HepG2 (cell line): ENCODE measurements at regions not wholly inside any gene's neighbourhood (a gene's known extent, or its start where the extent isn't known, plus 50 kb on each side); places are given as distances from the start of the nearest gene placed in this dataset.

Source experiments
- ATAC-seq: fragments of 200-7000 bp; cut with Tn5 transposase; 3 replicates; pipeline ENCODE4 v1.9.1; 2020; ENCODE audit warnings: mild to moderate bottlenecking, moderate library complexity
- BruUV-seq: library from RNA; stranded (reverse); fragments of 400-500 nt; replicated peaks from 2 replicates; lab custom pipeline; 2021; lab: Mats Ljungman, UMichigan
- CTCF ChIA-PET: fragments of 300-600 bp; formaldehyde crosslinking; extraction: SDS; loops from one replicate; lab custom pipeline; 2021; ENCODE audit warnings: low total read pairs, inconsistent platforms, low intra/inter-chr PET ratio; lab: Yijun Ruan, JAX
- POLR2A ChIA-PET: fragments of 350-600 bp; sonication (Branson Sonifier 250); formaldehyde crosslinking; loops from one replicate; lab custom pipeline; 2020; ENCODE audit warnings: antibody characterized with exemption, inconsistent platforms; lab: Yijun Ruan, JAX
- DNase-seq: peaks from one replicate; pipeline ENCODE4 v3.0.0-alpha.2; 2015; ENCODE audit warnings: low spot score
- FAIRE-seq: peaks from 3 replicates; lab custom pipeline; 2011; peaks lifted over from hg19 to GRCh38; lab: Jason Lieb, UNC
- H2AFZ ChIP-seq: one replicate; pipeline ENCODE4 v1.6.1; 2011; ENCODE audit warnings: low read length, inconsistent platforms
- H3K27ac ChIP-seq: fragments of 300-600 bp; 3 replicates; pipeline ENCODE4 v1.8.0; 2011; ENCODE audit warnings: mixed run types, mild to moderate bottlenecking, mixed read lengths, low read length, inconsistent platforms; ENCODE audit not compliant: insufficient read depth; ENCODE audit errors: extremely low read length
- H3K27me3 ChIP-seq, 2 experiments: fragments of 200-600 bp in 1 of 2; 2 replicates in 1 of 2; 3 replicates in 1 of 2; pipeline versions ENCODE4 v1.6.0 to v1.8.0; 2011; ENCODE audit warnings: low read length in 2 of 2, mild to moderate bottlenecking in 2 of 2, moderate library complexity in 2 of 2, inconsistent platforms in 1 of 2; ENCODE audit not compliant: insufficient read depth in 2 of 2, control insufficient read depth in 1 of 2
- H3K36me3 ChIP-seq, 2 experiments: fragments of 200-600 bp in 1 of 2; replicated peaks in 1 of 2; 2 replicates in 1 of 2; 3 replicates in 1 of 2; pipeline versions ENCODE4 v1.5.1 to v1.8.0; 2011; ENCODE audit warnings: low read length in 2 of 2, inconsistent platforms in 1 of 2; ENCODE audit not compliant: insufficient read depth in 2 of 2, control insufficient read depth in 1 of 2
- H3K4me1 ChIP-seq: 2 replicates; pipeline ENCODE4 v1.5.1; 2012; ENCODE audit warnings: low read length, inconsistent platforms; ENCODE audit not compliant: insufficient read depth
- H3K4me2 ChIP-seq: 2 replicates; pipeline ENCODE4 v1.6.0; 2011; ENCODE audit warnings: low read depth, low read length, inconsistent platforms
- H3K4me3 ChIP-seq, 3 experiments: fragments of 200-600 bp in 1 of 3; sonication (generic), shearing (Covaris generic) in 1 of 3; replicated peaks in 1 of 3; 2 replicates each; pipeline ENCODE4 v1.5.1; 2011 to 2016; ENCODE audit warnings: low read length in 3 of 3, inconsistent platforms in 2 of 3, low read depth in 2 of 3, mild to moderate bottlenecking in 2 of 3, control low read depth in 1 of 3, mixed read lengths in 1 of 3; ENCODE audit not compliant: insufficient read depth in 1 of 3
- H3K79me2 ChIP-seq: one replicate; pipeline ENCODE4 v1.6.1; 2011; ENCODE audit warnings: low read length, inconsistent platforms; ENCODE audit not compliant: insufficient read depth
- H3K9ac ChIP-seq: 2 replicates; pipeline ENCODE4 v1.6.0; 2011; ENCODE audit warnings: mild to moderate bottlenecking, low read depth, low read length, inconsistent platforms; ENCODE audit not compliant: insufficient read depth
- H3K9me3 ChIP-seq: 2 replicates; pipeline ENCODE4 v1.5.1; 2012; ENCODE audit warnings: mild to moderate bottlenecking, low read length
- H4K20me1 ChIP-seq: 2 replicates; pipeline ENCODE4 v1.6.0; 2011; ENCODE audit warnings: inconsistent platforms, mild to moderate bottlenecking, low read length, moderate library complexity; ENCODE audit not compliant: insufficient read depth
- AGO1 ChIP-seq: fragments of 200-400 bp; formaldehyde crosslinking; IDR thresholded peaks from 2 replicates; pipeline ENCODE4 v1.6.1; 2017; ENCODE audit warnings: mild to moderate bottlenecking, low read depth, low read length, moderate library complexity; ENCODE audit not compliant: poor library complexity, severe bottlenecking
- AHR ChIP-seq: IDR thresholded peaks from 2 replicates; pipeline ENCODE4 v1.6.1; 2018; ENCODE audit warnings: missing genetic modification reagents, missing compliant biosample characterization
- ATF5 ChIP-seq: sonication (generic); formaldehyde crosslinking; IDR thresholded peaks from 2 replicates; pipeline ENCODE4 v1.4.0; 2020; ENCODE audit warnings: mild to moderate bottlenecking, low read depth, missing genetic modification reagents
- BCLAF1 ChIP-seq: fragments of 450-650 bp; IDR thresholded peaks from 2 replicates; pipeline ENCODE4 v1.6.1; 2017; ENCODE audit warnings: mild to moderate bottlenecking
- CC2D1A ChIP-seq: sonication (generic); formaldehyde crosslinking; IDR thresholded peaks from 2 replicates; pipeline ENCODE4 v1.8.1; 2023; ENCODE audit warnings: mild to moderate bottlenecking, missing genetic modification reagents
- GABPB1 ChIP-seq: IDR thresholded peaks from 2 replicates; pipeline ENCODE4 v1.6.1; 2016; ENCODE audit warnings: mild to moderate bottlenecking, missing genetic modification reagents, moderate library complexity, missing compliant biosample characterization
- HHEX ChIP-seq: IDR thresholded peaks from 2 replicates; pipeline ENCODE4 v1.6.1; 2016; ENCODE audit warnings: control low read depth
- ISL2 ChIP-seq: sonication (generic); formaldehyde crosslinking; IDR thresholded peaks from 2 replicates; pipeline ENCODE4 v1.5.0; 2020; ENCODE audit warnings: missing genetic modification reagents
- KAT8 ChIP-seq: IDR thresholded peaks from 2 replicates; pipeline ENCODE4 v1.6.1; 2016; ENCODE audit warnings: missing genetic modification reagents, missing compliant biosample characterization
- NFYC ChIP-seq: IDR thresholded peaks from 2 replicates; pipeline ENCODE4 v1.6.1; 2016; ENCODE audit warnings: missing genetic modification reagents, missing compliant biosample characterization
- PAWR ChIP-seq: sonication (generic); formaldehyde crosslinking; IDR thresholded peaks from 2 replicates; pipeline ENCODE4 v1.4.0; 2020; ENCODE audit warnings: missing genetic modification reagents, mild to moderate bottlenecking, borderline replicate concordance
- RAD51 ChIP-seq: fragments of 450-650 bp; IDR thresholded peaks from 2 replicates; pipeline ENCODE4 v1.6.1; 2016; ENCODE audit warnings: borderline replicate concordance
- REXO4 ChIP-seq: sonication (generic); formaldehyde crosslinking; IDR thresholded peaks from 2 replicates; pipeline ENCODE4 v1.8.0; 2022; ENCODE audit warnings: missing genetic modification reagents, mild to moderate bottlenecking, borderline replicate concordance
- SIN3A ChIP-seq: IDR thresholded peaks from 2 replicates; pipeline ENCODE4 v1.6.1; 2011; ENCODE audit warnings: low read depth, mild to moderate bottlenecking, control low read depth, low read length, borderline replicate concordance
- WGBS: methylation state at CpG from one replicate; pipeline ENCODE4 v1.1.6; 2017; ENCODE audit warnings: low lambda C conversion rate; 5-methylcytosine and 5-hydroxymethylcytosine counted together
- in situ Hi-C: cut with HindIII; loops from 2 replicates; pipeline ENCODE4 v1.10.0; 2017; ENCODE audit warnings: low pct_unique_long_range_greater_than_20kb; ENCODE audit not compliant: extremely low pct_ligation_motif_present
- intact Hi-C: fragments of 100-400 bp; cut with micrococcal nuclease; formaldehyde crosslinking; loops from one replicate; pipeline ENCODE4 v1.10.0; 2022; ENCODE audit not compliant: unreplicated experiment

GRCh38 chr9:73647560-73647959 is 495.9 kb downstream of the ANXA1 start:
- BruUV-seq: no TSS peak
- no peak for TF ChIP-seq SIN3A
- TF ChIP-seq BCLAF1: no peak
- TF ChIP-seq AGO1: no peak
- no peak for TF ChIP-seq KAT8
- TF ChIP-seq ATF5 (CRISPR knock-in tag): no peak
- TF ChIP-seq GABPB1 (CRISPR knock-in tag): no peak
- TF ChIP-seq RAD51: no peak
- TF ChIP-seq REXO4 (CRISPR knock-in tag): no peak
- TF ChIP-seq AHR (CRISPR knock-in tag): no peak
- TF ChIP-seq ISL2 (CRISPR knock-in tag): no peak
- no peak for TF ChIP-seq NFYC
- TF ChIP-seq HHEX (CRISPR knock-in tag): no peak
- TF ChIP-seq PAWR (CRISPR knock-in tag): no peak
- no peak for TF ChIP-seq CC2D1A (CRISPR knock-in tag)
- DNase-seq: no peak
- H3K4me2 ChIP-seq: no peak overlapping the region
- no peaks in the 10 kb centered on the region for H3K27me3 ChIP-seq
- no peak for FAIRE-seq
- no peak overlapping the region for H3K9ac ChIP-seq
- no peaks in the 10 kb centered on the region for H3K79me2 ChIP-seq
- intact Hi-C loops: no loop called here
- WGBS: 49% methylated on average over 13 of the region's 13 CpGs
- H3K36me3 ChIP-seq: no peaks in the 10 kb centered on the region
- no peaks in the 10 kb centered on the region for H4K20me1 ChIP-seq
- no peak for ATAC-seq
- in situ Hi-C loops: no loop called here
- POLR2A ChIA-PET: no interaction called here
- no peak overlapping the region for H2AFZ ChIP-seq
- no peak overlapping the region for H3K4me3 ChIP-seq
- no peaks in the 10 kb centered on the region for H3K9me3 ChIP-seq
- CTCF ChIA-PET: no interaction called here
- no peaks in the 10 kb centered on the region for H3K4me1 ChIP-seq
- H3K27ac ChIP-seq: no peak overlapping the region
